ENCODE measurements at regions not wholly inside any gene's neighbourhood (a gene's known extent, or its start where the extent isn't known, plus 50 kb on each side); places are given as distances from the start of the nearest gene placed in this dataset.

- DNase-seq (ENCODE audit: low spot score) = no peak
Observed at GRCh38 chr14:79961197-79961596, 250.1 kb downstream of the DIO2 start.

GRCh38 chr14:79960288-79960687 is 251.0 kb downstream of the DIO2 start:
- DNase-seq (ENCODE audit: low spot score) = no peak

GRCh38 chr14:79951572-79951971 is 259.7 kb downstream of the DIO2 start:
- no peak for DNase-seq (ENCODE audit: low spot score)

DNA sequence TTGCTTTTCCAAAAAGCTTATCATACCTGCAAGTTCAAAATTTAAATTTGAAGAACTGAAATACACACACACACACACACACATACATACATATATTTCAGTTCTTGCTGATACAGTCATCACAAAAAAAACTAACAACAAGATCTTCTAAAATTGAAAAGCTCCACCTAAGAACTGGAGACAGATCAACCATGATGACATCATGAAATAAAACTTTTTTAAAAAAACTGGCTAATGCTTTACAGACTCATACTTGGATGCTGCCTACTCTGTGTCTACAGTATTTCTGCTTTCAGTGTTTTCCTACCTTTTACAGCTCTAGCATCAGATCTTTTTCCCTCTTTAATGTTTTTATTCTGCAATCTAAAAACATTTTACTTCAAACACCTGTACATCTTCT is 261.4 kb downstream of the DIO2 start:
- no peak for DNase-seq (ENCODE audit: low spot score)

DNA sequence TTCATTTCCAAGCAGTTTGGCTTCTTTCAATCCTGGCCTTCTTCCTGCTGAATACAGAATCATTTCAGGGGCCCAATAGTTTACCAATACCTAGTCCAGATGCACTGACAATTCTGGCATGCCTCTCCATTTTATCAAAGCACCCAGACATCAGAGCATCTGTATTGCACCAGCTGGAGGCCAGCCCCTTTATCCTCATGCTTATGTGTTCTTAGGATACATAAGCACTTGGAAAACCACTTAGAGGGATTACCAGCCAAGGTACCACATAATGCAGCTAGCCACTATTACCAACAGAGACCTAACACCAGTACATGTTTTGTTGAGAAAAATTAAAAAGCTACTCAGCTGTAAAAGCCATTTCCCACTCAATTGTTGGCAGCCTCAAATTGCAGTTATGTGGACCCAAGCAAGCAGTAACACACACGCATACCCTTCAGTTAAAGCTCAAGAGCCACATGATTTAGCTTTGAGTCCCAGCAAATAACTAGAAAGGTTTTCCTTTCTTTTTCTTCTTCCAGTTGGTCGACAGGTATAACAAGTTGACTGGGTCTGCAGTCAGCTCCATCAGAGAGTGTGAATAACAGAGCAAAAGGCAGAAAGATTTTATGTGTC is 263.8 kb downstream of the DIO2 start:
- DNase-seq (ENCODE audit: low spot score) = no peak

- DNase-seq (ENCODE audit: low spot score) = no peak
Observed at GRCh38 chr14:79939235-79939634, 272.1 kb downstream of the DIO2 start.

DNA sequence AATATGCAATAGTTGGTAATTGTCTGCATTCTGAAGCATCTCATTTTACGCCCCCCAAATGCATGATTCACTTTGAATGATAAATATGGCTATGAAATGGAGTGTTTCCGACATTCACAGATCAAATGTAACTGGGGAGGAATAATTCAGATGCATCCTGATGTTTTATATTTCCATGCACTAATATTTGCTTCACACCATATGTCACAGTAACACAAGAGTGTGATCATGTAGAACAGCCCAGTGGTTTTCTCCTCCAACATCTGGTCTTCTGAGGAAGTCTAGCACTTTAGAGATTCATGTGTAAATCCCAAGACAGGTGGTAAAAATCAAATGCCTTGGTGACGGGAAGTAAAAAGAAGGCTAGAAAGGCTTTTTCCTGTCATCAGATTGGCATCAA is 273.1 kb downstream of the DIO2 start:
- DNase-seq (ENCODE audit: low spot score) = no peak

- no peak for DNase-seq (ENCODE audit: low spot score)
Observed at GRCh38 chr14:79937433-79937832, 273.9 kb downstream of the DIO2 start.

DNA sequence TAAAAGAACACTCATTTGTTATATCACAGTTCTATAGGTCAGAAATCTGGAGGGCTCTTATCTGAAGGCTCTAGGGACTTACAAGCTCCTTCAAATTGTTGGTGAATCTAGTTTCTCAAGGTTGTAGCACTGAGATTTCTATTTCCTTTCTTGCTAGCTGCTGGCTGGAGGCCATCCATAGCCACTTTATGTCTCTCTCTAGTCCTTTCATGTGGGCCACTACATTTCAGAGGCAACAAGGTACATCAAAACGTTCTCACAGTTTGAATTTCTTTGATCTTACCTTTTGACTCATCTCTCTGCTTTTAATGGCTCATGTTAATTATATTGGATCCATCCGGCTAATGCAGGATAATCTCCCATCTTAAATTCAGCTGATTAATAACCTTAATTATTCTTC is 286.8 kb downstream of the DIO2 start:
- no peak for DNase-seq (ENCODE audit: low spot score)

DNA sequence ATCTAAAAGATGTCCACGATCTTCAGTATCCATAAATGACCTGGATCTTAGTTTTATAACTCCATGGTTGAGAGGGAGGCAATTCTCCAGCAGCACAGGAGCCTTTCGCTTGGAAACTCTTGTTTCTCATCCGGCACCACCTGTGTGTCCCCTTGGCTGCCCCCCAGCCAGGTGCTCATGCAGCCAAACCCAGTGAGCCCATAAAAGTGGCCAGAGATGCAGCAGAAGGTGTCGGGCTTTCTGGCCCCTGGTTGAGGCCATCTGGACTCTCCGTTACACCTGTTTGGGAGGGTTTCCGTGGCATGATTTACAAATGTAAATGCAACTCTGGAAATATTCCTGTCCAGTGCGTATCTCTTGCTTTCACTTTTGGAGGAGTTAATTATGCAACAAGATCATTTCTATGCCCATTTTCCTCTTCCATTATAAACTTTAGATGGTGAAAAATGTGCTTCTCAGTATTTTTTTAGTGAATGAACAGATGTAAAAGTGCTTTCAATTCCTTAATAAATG is 291.1 kb downstream of the DIO2 start:
- DNase-seq (ENCODE audit: low spot score) = no peak

Measured in LoVo (cell line).